Suprapubic skin (tissue), 4 donors: ENCODE measurements at regions not wholly inside any gene's neighbourhood (a gene's known extent, or its start where the extent isn't known, plus 50 kb on each side); places are given as distances from the start of the nearest gene placed in this dataset.

ENCODE experiments used
- DNase-seq, 2 donors: peaks; one replicate each; pipeline ENCODE4 v3.0.0-alpha.2; 2019; ENCODE audit warnings: low spot score in 2 of 2
- H3K27ac ChIP-seq: fragments of 200-600 bp; sonication (generic); one replicate; pipeline ENCODE4 v1.5.1; 2019
- H3K27me3 ChIP-seq: fragments of 200-600 bp; sonication (generic); one replicate; pipeline ENCODE4 v1.5.1; 2019
- H3K36me3 ChIP-seq: fragments of 200-600 bp; sonication (generic); one replicate; pipeline ENCODE4 v1.5.1; 2019
- H3K4me1 ChIP-seq: fragments of 200-600 bp; sonication (generic); one replicate; pipeline ENCODE4 v1.5.1; 2019
- H3K4me3 ChIP-seq: fragments of 200-600 bp; sonication (generic); one replicate; pipeline ENCODE4 v1.5.1; 2019; ENCODE audit warnings: mild to moderate bottlenecking
- H3K9me3 ChIP-seq: fragments of 200-600 bp; sonication (generic); one replicate; pipeline ENCODE4 v1.5.1; 2019
- CTCF ChIP-seq, 2 donors: fragments of 200-600 bp in 1 of 2; fragments of 450-650 bp in 1 of 2; sonication (generic) in 1 of 2; IDR thresholded peaks; one replicate each; pipeline ENCODE4 v1.5.1; 2016 to 2019; ENCODE audit warnings: antibody characterized with exemption in 2 of 2, mild to moderate bottlenecking in 1 of 2, moderate library complexity in 1 of 2
- EP300 ChIP-seq: sonication (generic); formaldehyde crosslinking; IDR thresholded peaks from one replicate; pipeline ENCODE4 v1.6.1; 2017; ENCODE audit warnings: antibody characterized with exemption
- POLR2A ChIP-seq, 2 donors: fragments of 450-650 bp; IDR thresholded peaks; one replicate each; pipeline ENCODE4 v1.6.1; 2017; ENCODE audit warnings: antibody characterized with exemption in 2 of 2, mild to moderate bottlenecking in 2 of 2, moderate library complexity in 2 of 2
- POLR2AphosphoS5 ChIP-seq, 3 donors: sonication (generic); formaldehyde crosslinking; IDR thresholded peaks; one replicate each; pipeline ENCODE4 v1.6.1; 2017; ENCODE audit warnings: antibody characterized with exemption in 3 of 3
- WGBS: methylation state at CpG from one replicate; pipeline ENCODE4 v1.1.5; 2018; 5-methylcytosine and 5-hydroxymethylcytosine counted together

GRCh38 chr3:167920747-167921146, 175.0 kb downstream of the GOLIM4 start:
- Histone ChIP-seq H3K4me1 (no peaks in the 10 kb centered on the region), H3K36me3 (no peaks in the 10 kb centered on the region), H3K9me3 (no peaks in the 10 kb centered on the region), H3K4me3 (no peak overlapping the region), H3K27me3 (no peaks in the 10 kb centered on the region), H3K27ac (no peak overlapping the region)
- DNase-seq, result no peak
- no peak for TF ChIP-seq POLR2AphosphoS5 (IDR thresholded peaks at IDR 0.05)
- TF ChIP-seq CTCF (IDR thresholded peaks at IDR 0.05), result no peak
- no peak for TF ChIP-seq EP300
- TF ChIP-seq POLR2A (IDR thresholded peaks at IDR 0.05), result no peak

GRCh38 chr3:167919590-167919989, 176.1 kb downstream of the GOLIM4 start:
- DNase-seq, result no peak
- Histone ChIP-seq H3K9me3 (no peaks in the 10 kb centered on the region), H3K4me3 (no peak overlapping the region), H3K4me1 (no peaks in the 10 kb centered on the region), H3K27me3 (no peaks in the 10 kb centered on the region), H3K27ac (no peak overlapping the region), H3K36me3 (no peaks in the 10 kb centered on the region)
- 94% methylated on average over 1 of the region's 1 CpG for WGBS
- no peak for TF ChIP-seq EP300
- no peak for TF ChIP-seq POLR2A (IDR thresholded peaks at IDR 0.05)
- no peak for TF ChIP-seq POLR2AphosphoS5 (IDR thresholded peaks at IDR 0.05)
- TF ChIP-seq CTCF (IDR thresholded peaks at IDR 0.05), result no peak

GRCh38 chr3:167918686-167919085, 177.0 kb downstream of the GOLIM4 start:
- 53% methylated on average over 2 of the region's 2 CpGs for WGBS
- Histone ChIP-seq H3K4me1 (no peaks in the 10 kb centered on the region), H3K27me3 (no peaks in the 10 kb centered on the region), H3K36me3 (no peaks in the 10 kb centered on the region), H3K9me3 (no peaks in the 10 kb centered on the region), H3K27ac (no peak overlapping the region), H3K4me3 (no peak overlapping the region)
- DNase-seq, result no peak
- TF ChIP-seq EP300 (no peak), POLR2A (IDR thresholded peaks at IDR 0.05) (no peak), POLR2AphosphoS5 (IDR thresholded peaks at IDR 0.05) (no peak), CTCF (IDR thresholded peaks at IDR 0.05) (no peak)

- Histone ChIP-seq H3K4me3 (no peak overlapping the region), H3K9me3 (no peaks in the 10 kb centered on the region), H3K27me3 (no peaks in the 10 kb centered on the region), H3K4me1 (no peaks in the 10 kb centered on the region), H3K36me3 (no peaks in the 10 kb centered on the region), H3K27ac (no peak overlapping the region)
- TF ChIP-seq EP300, result no peak
- no peak for TF ChIP-seq POLR2A (IDR thresholded peaks at IDR 0.05)
- no peak for TF ChIP-seq CTCF (IDR thresholded peaks at IDR 0.05)
- TF ChIP-seq POLR2AphosphoS5 (IDR thresholded peaks at IDR 0.05), result no peak
- no peak for DNase-seq
- 87% methylated on average over 4 of the region's 4 CpGs for WGBS
These were observed 177.6 kb downstream of the GOLIM4 start for GRCh38 chr3:167918008-167918596.

GRCh38 chr3:167913219-167913835, 177.8 kb downstream of the SERPINI1 start:
- H3K4me3 ChIP-seq, result no peak overlapping the region
- no peak for DNase-seq
- H3K27me3 ChIP-seq, result no peaks in the 10 kb centered on the region
- no peaks in the 10 kb centered on the region for H3K4me1 ChIP-seq
- no peaks in the 10 kb centered on the region for H3K36me3 ChIP-seq
- no peaks in the 10 kb centered on the region for H3K9me3 ChIP-seq
- H3K27ac ChIP-seq, result no peak overlapping the region
- TF ChIP-seq POLR2A (IDR thresholded peaks at IDR 0.05), result no peak
- no peak for TF ChIP-seq POLR2AphosphoS5 (IDR thresholded peaks at IDR 0.05)
- no peak for TF ChIP-seq EP300
- no peak for TF ChIP-seq CTCF (IDR thresholded peaks at IDR 0.05)
- 66% methylated on average over 4 of the region's 4 CpGs for WGBS
